GM21360 (cell line): ENCODE measurements at regions not wholly inside any gene's neighbourhood (a gene's known extent, or its start where the extent isn't known, plus 50 kb on each side); places are given as distances from the start of the nearest gene placed in this dataset.

Experiments
- ATAC-seq: cut with Tn5 transposase; IDR thresholded peaks from one replicate; pipeline ENCODE4 v1.9.1; 2021; ENCODE audit warnings: mild to moderate bottlenecking, moderate library complexity; ENCODE audit not compliant: unreplicated experiment

DNA sequence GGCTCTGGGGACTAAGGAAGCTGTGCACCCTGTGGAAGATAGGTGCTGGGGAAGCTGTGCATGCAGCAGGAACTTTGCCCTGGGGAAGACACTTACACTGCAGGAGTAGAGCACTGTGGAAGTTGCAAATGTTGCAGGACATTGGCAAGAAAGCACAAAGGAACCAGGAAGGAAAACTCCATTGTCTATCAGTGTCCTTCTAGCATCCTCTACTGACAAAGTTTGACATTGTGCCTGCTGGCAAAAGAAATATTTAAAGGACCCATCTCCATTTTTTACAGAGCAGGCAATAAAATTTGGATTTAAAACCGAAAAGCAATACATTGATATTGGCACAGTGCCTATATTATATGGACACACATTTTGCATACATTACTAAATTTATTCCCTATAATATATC, 394.1 kb downstream of the PBX1 start:
- no peak for ATAC-seq

DNA sequence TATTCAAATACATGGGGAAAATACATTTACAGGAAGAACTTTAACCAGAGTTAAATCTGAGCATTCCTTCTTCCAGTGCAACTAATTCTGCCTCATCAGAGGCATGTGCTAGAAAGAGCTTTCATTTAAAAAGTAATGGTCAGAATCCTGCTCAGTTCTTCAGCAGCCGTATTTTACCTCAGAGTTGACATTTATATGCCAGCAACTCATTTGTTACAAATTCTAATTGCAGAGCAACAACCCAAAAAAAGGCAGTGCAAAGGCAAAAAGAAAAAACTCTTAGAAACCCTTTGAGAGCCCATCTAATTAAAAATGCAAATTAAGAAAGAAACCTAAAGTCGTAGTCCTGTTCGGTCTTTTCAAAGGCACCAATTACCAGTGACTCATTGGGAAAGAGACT, 392.5 kb downstream of the PBX1 start:
- no peak for ATAC-seq

DNA sequence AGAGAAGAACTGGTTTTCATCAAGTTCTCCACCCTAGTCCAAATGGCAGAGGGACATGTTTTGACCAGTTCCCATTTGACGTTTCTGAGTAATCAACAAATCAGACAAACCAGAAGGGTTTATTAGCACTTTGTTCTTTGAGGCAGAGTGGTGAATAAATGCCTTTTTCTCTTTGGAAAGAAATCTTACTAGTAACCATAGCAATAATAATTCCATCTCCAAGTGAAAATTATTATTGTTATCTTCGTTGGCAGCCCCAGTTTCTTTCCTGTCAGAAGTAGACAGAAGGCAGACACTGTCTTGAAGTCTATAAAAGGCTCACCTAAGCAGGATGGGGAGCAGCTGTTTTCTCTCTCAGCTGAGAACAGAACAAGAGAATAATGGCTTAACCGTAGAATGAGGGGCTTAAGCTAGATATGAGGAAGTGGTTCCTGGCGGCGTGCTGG, 391.6 kb downstream of the PBX1 start:
- ATAC-seq = no peak

DNA sequence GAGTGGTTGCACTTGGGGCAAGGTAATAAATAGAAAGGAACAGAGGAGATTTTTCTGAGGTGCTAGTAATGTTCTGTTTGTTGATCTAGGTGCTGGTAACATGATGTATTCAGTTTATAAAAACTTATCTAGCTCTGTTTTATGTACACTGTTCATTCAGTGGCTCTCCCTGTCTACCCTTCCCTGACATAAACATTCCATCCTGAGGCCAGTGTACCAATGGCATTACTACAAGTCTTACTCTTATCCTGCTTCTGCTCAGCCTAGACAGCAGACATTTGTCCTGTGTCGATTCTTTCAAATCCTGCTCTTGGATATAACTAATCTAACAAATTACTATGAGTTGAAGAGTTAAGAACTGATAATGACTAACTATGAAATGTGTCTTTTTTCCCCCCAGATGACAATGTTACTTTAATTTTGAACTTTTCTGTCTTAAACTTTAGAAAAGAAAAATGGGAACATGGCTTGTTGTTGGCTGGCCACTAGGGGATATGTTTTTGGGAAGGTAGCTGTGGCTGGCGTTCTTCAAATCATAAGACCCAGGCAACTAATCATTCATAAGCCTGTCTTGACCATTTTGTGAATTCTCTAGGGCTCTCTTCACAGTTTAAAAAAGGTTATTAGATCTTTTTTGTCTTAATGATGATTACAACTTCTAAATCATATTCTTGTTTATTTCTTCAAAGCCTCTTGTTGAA, 390.9 kb downstream of the PBX1 start:
- ATAC-seq = no peak

DNA sequence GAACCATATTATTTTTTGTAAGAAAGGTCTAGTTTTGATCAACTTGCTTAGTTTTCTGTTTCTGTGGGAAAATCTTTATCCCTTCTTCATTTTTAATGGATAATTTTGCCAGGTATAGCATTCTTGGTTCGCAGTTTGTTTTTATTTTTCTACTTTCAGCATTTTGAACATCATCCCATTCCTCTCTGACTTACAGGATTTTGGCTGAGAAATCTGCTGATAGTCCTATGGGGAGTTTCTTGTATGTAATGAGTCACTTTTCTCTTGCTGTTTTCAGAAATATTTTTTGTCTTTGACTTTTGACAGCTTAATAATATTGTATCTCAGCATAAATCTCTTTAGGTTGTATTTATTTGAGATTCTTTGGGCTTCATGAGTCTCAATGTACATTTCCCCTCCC, 389.1 kb downstream of the PBX1 start:
- no peak for ATAC-seq

DNA sequence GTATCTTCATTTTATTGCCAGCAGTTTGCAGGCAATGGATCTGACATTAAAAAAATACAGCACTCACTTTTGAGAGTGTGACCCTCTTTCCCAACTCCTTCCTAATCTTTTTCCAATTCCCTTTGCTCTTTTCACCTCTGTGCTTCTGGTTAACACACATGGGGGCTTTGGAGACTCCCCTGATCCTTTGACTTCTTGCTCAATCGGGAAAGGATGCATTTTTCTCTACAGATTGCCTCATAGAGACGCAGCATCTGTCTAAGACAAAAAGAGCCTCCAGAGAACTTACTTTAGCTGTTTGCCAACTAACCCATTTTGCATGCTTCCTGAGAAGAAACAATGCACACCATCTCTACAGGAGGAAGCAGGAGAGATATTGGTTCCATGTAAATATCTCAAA, 378.3 kb downstream of the PBX1 start:
- no peak for ATAC-seq

DNA sequence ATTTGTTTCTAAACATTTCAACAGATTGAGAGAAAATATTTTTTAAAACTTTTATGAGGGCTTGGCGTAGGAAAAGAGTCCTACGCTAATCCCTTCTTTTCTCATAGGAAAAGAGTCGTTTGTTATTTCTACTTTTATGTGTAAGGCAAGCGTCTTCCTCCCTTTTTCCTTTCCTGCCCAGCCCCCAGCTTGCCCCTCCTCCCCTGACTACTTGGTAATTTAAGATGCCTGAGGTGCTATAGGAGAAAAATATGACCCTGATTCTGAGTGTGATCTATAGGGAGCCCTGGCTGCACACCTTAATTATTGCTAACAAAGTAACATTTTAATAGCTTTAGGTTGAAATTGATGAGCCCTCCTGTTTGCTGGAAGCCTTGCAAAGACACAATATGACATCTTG, 373.6 kb downstream of the PBX1 start:
- ATAC-seq = no peak

DNA sequence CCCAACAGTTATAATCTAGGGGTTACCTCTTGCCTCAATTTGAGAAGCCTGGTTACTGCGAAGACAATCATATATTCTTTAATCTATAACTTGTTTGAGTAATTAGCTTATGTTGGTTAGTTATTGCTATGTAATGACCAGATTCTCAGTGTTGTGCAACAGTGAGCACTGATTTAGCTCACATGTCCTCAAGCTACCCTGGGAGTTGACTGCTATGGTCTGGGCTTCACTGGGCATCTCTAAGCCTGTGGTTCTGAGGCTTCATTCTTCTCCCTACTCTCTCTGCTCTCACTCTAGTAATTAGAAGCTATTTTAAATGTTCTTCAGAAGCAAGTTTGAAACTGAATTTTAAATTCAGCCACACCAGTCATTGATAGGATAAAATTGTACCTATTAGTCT, 371.8 kb downstream of the PBX1 start:
- no peak for ATAC-seq

DNA sequence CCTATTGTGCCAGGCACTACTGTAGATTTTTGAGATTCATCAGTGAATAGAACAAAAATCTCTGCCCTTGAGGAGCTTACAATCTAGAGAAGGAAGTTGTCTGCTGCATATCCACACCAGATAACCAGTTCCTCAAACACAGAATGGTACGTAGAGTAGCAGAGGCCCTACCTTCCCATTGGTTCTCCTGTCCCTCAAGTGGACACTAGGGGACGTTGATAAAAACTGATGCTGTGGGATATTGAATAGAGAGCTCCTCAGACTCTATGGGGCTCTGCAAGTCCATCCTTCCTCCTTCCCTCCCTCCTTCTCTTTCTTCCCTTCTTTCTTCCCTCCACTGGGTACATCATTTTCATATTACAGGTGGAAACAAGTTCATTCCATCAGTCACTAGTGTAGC, 371.3 kb downstream of the PBX1 start:
- ATAC-seq = no peak

DNA sequence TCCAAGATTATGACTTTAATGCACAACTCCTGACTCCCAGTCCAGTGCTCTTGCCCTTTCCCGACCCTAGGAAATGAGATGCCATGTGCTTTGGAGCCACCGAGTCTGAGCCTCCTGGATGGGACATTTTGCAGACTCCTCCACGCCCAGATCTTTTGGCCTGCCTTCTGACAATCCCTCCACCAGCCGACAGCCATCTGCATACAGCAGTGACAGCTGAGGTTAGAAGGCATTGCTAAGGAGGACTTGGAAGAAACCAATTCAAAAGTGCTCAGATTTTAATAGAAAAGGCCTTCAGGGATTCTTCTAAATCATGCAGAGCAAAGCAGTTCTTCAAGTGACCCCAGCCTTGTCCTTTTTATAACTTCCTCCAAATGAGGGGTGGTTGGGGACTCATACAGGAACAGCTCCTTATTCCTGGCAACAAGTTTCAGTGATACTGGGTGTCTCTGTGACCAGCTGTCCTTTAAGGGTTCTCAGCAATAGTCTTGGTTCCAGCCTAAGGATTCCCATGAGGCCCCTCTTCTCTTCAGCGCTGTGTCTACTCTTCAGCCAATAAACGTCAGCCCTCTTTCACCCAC, 369.3 kb downstream of the PBX1 start:
- ATAC-seq = no peak

DNA sequence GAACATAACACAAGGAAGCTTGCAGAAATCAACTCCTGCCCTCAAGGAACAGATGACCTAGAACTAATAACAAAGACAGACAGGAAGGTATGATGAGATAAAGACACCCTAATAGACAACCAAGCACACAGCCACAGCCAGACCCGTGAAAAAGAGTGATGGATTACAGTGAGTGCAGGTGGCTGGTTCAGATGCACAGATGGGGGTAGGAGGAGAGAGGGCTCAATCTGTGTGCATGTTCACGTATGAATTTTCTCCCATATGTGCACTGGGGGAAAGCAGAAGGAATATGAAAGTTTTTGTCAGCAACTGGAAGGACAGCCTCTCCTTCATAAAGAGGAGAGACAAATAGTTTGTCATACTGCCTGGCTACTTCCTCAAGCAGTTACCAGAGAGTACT, 367.1 kb downstream of the PBX1 start:
- ATAC-seq = no peak

DNA sequence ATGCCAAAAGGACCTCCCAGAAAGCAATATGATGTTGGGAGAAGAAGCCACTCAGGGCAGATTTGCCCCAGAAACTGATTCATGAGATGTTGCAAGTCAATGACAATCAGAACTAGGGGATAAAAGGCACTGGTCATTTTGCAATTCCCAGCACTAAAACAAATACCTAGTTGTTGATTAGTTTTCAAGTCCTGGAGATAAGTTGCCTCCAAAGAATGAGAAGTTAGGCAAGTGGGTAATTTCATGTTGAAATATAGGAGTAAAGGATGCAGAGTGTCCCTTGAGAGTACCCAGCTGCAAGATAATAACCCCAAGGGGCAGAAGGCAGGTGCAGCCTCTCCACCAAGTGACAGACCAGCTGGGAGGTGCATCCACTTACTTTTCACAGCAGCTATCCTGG, 363.6 kb downstream of the PBX1 start:
- ATAC-seq = no peak

DNA sequence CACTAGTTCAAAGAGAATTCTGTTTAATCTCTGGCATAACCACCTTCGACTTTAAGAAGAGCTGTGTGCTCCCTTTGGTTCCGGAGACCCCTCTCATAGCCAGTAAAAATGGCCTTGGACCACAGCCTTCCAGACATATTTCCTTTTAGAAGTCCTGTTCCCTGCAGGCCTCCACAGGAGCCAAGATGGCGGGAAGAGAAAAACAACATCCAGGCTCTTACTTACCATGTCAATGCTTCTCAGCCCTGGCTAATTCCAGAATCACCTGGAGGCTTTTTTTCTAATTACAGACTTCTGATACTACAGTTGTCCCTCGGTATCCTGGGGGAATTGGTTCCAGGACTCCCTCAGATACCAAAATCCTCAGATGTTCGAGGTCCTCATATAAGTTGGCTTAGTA, 362.5 kb downstream of the PBX1 start:
- no peak for ATAC-seq

DNA sequence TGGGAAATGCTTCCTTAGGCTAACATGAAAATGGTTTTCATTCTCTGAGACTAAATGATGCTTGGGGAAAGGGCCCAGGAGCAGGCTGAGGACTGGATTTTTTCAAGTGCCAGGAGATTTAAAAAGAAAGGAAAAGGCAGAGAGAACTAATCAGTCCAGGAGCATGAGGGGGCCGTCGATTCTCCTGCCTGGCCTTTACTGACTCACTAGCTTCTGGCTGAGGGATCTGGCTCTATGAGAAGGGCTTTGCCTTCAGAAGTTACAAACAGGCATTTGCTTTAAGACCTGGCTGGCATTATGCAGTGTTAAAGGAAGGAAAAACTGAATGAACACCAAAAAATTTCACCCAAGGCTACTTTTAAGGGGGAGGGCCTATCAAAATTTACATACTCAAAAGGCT, 359.2 kb downstream of the PBX1 start:
- ATAC-seq = no peak

DNA sequence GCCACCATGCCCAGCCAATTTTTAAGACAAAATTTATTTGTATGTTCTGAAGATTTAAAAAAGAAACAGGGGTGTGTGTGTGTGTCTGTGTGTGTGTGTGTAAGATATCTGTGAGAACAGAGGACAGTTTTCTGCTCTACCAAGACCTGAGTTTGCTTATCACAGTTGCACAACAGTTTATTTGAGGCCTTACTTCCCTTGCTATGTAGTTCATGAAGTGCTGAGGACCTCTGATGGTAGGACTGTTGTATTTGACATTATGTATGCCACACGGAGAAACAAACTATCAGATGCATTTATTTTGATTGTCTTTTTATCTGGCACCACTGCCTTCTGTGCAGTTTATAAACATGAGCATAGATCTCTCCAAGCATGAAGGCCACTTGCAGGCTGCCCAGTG, 355.2 kb downstream of the PBX1 start:
- ATAC-seq = no peak

DNA sequence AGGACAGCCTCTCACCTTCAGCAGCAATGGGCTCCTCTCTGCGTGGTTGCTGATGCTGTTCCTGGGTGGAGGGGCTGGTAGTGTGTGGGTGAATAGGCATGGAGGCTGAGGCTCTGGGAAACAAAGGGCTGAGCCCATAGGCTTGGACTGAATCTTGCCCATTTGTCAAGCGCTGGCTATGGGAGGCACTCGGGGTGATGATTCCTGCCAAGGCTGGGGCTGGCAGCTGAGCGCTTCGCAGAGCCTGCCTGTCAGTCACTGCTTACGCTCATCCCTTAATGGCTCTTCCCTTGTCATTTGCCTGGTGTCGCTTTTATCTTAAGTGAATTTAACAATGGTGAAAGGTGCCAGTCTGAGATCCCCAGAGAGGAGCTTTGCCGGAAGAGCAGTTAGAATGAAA, 353.3 kb downstream of the PBX1 start:
- no peak for ATAC-seq

DNA sequence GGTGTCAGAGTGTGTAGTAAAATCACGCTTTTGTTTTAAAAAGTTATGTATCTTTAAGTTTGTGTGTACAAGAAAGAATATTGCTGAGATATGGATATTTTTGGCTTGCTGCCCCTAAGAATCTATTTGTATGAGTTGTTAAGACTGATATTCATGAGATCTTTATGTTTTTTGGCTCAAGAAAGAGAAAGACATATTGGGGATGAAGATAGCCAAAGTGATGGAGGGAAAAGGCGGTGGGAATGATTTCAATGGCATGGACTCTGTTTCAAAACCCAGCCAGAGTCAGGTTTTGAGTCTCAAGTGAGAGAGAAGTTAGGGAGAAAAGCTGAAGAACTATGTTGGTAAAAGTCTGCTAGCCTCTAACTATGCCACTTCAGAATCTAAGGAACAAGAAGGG, 351.7 kb downstream of the PBX1 start:
- ATAC-seq = no peak

DNA sequence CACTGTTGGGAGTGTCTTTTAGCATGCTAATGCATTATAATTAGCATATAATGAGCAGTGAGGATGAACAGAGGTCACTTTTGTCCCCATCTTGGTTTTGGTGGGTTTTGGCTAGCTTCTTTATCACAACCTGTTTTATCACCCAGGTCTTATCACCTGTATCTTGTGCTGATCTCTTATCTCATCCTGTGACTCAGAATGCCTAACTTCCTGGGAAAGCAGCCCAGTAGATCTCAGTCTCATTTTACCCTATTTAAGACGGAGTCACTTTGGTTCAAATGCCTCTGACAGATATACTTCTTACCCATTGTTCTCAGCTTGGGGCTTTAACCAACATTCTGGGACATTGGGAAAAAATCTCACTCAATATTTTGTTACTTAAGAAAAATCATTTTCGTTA, 348.7 kb downstream of the PBX1 start:
- ATAC-seq = no peak

DNA sequence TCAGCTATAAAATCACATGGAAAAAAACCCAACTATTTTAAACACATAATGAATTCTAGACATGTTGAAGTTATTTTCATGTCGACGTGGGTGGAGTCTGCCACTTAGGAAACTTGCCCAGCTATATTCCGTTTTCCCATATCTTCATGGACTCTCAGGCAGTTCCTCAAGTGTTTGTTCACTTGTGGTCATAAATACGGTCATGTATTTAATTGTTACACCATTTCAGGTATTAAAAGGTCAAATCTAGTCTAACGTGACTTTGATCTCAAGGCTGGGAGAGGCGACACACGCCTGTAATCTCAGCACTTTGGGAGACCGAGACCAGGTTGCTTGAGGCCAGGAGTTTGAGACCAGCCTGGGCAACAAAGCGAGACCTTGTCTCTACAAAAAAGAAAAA, 346.9 kb downstream of the PBX1 start:
- ATAC-seq = no peak

DNA sequence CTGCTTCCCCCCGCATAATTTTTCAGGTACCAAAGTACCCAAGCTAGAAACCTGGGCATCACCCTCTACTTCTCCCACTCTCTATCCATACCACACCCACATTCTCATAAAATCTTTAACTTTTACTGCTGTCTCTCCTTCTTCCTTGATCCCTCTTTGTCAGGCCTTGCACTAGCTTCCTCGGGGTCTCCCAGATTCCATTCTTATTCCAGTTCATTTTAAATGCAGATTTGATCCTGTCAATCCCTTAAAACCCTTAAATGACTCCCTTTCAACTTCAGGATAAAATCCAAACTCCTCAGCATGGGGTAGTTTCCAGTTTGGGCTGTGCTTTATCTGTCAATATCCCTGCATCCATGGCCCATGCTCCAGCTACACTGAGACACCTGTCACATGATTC, 343.5 kb downstream of the PBX1 start:
- no peak for ATAC-seq
